ENCODE measurements at regions not wholly inside any gene's neighbourhood (a gene's known extent, or its start where the extent isn't known, plus 50 kb on each side); places are given as distances from the start of the nearest gene placed in this dataset.

GRCh38 chr5:58048185-58048925 is 411.5 kb downstream of the PLK2 start:
- POLR2A ChIA-PET = no interaction called here
- CTCF ChIA-PET = no interaction called here

- CTCF ChIA-PET = no interaction called here
- POLR2A ChIA-PET = no interaction called here
Observed at GRCh38 chr5:58046371-58046770, 413.5 kb downstream of the PLK2 start.

- CTCF ChIA-PET = no interaction called here
- POLR2A ChIA-PET = no interaction called here
Observed at GRCh38 chr5:58044166-58044565, 415.7 kb downstream of the PLK2 start.

GRCh38 chr5:58043032-58043945 is 416.6 kb downstream of the PLK2 start:
- CTCF ChIA-PET = no interaction called here
- POLR2A ChIA-PET = no interaction called here

- ChIA-PET POLR2A (no interaction called here), CTCF (interaction anchor here (0.6 kb wide), 1 partner anchor 19 kb away, joined by 3 read pairs; no protein-coding TSS in a partner anchor)
Observed at GRCh38 chr5:58041884-58042283, 418.0 kb downstream of the PLK2 start.

GRCh38 chr5:58040846-58041245 is 419.0 kb downstream of the PLK2 start:
- POLR2A ChIA-PET = no interaction called here
- CTCF ChIA-PET = no interaction called here

GRCh38 chr5:58040044-58040443 is 419.8 kb downstream of the PLK2 start:
- CTCF ChIA-PET = no interaction called here
- POLR2A ChIA-PET = no interaction called here

- CTCF ChIA-PET = no interaction called here
- POLR2A ChIA-PET = no interaction called here
Observed at GRCh38 chr5:58037899-58038298, 422.0 kb downstream of the PLK2 start.

- ChIA-PET CTCF (no interaction called here), POLR2A (no interaction called here)
Observed at GRCh38 chr5:58025809-58026208, 434.1 kb downstream of the PLK2 start.

GRCh38 chr5:58024151-58024550 is 435.7 kb downstream of the PLK2 start:
- ChIA-PET CTCF (no interaction called here), POLR2A (no interaction called here)

- ChIA-PET POLR2A (no interaction called here), CTCF (no interaction called here)
Observed at GRCh38 chr5:58022055-58022454, 437.8 kb downstream of the PLK2 start.

- POLR2A ChIA-PET = no interaction called here
Observed at GRCh38 chr5:58021466-58021865, 438.4 kb downstream of the PLK2 start.

GRCh38 chr5:58019614-58020013 is 440.3 kb downstream of the PLK2 start:
- ChIA-PET CTCF (no interaction called here), POLR2A (no interaction called here)

More at GRCh38 chr5:58021466-58021865, 438.4 kb downstream of the PLK2 start:
- CTCF ChIA-PET = no interaction called here

GRCh38 chr5:58018016-58018415 is 441.9 kb downstream of the PLK2 start:
- CTCF ChIA-PET = interaction anchor here (1.0 kb wide), 1 partner anchor 137 kb away, joined by 3 read pairs; no protein-coding TSS in a partner anchor
- POLR2A ChIA-PET = no interaction called here

GRCh38 chr5:58016877-58017276 is 443.0 kb downstream of the PLK2 start:
- CTCF ChIA-PET = no interaction called here
- POLR2A ChIA-PET = no interaction called here

GRCh38 chr5:58016358-58016757 is 443.5 kb downstream of the PLK2 start:
- ChIA-PET CTCF (no interaction called here), POLR2A (no interaction called here)

GRCh38 chr5:58015175-58015574 is 444.7 kb downstream of the PLK2 start:
- CTCF ChIA-PET = no interaction called here
- POLR2A ChIA-PET = no interaction called here

- CTCF ChIA-PET = no interaction called here
- POLR2A ChIA-PET = no interaction called here
Observed at GRCh38 chr5:58013542-58014258, 446.2 kb downstream of the PLK2 start.

- ChIA-PET POLR2A (no interaction called here), CTCF (no interaction called here)
Observed at GRCh38 chr5:58012801-58013315, 447.0 kb downstream of the PLK2 start.

GRCh38 chr5:58012102-58012501 is 447.8 kb downstream of the PLK2 start:
- POLR2A ChIA-PET = no interaction called here
- CTCF ChIA-PET = no interaction called here

- POLR2A ChIA-PET = no interaction called here
- CTCF ChIA-PET = no interaction called here
Observed at GRCh38 chr5:58011301-58011700, 448.6 kb downstream of the PLK2 start.

All from activated CD8-positive, alpha-beta memory T cell treated with anti-CD3 and anti-CD28 coated beads for 36 hours (primary cell).